ENCODE measurements at regions not wholly inside any gene's neighbourhood (a gene's known extent, or its start where the extent isn't known, plus 50 kb on each side); places are given as distances from the start of the nearest gene placed in this dataset.

DNA sequence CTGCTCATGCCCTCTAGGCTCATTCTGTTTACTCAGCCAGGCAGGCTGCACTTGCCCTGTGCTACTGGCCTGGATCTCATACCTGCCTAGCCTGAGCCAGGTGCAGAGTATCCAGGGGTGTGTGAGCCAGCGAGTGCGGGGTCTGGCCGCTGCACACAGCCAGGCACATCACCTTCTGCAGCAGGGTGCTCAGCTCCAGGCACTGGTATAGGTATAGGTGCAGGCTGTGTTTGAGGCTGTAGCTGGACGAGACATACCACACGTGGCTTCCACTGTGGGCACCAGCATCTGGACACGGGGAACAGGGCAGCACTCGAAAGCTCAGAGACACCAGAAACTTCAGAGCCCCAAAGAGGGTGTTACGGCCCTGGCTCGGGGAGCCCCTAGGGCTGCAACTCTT lies 424.2 kb downstream of the RERGL start:
- H3K27me3 ChIP-seq (ENCODE audit: control insufficient read depth, insufficient read depth, low read length), result no peaks in the 10 kb centered on the region
- H3K4me3 ChIP-seq (ENCODE audit: low read length in 3 of 3), result no peak overlapping the region
- TF ChIP-seq, protein P1, sequence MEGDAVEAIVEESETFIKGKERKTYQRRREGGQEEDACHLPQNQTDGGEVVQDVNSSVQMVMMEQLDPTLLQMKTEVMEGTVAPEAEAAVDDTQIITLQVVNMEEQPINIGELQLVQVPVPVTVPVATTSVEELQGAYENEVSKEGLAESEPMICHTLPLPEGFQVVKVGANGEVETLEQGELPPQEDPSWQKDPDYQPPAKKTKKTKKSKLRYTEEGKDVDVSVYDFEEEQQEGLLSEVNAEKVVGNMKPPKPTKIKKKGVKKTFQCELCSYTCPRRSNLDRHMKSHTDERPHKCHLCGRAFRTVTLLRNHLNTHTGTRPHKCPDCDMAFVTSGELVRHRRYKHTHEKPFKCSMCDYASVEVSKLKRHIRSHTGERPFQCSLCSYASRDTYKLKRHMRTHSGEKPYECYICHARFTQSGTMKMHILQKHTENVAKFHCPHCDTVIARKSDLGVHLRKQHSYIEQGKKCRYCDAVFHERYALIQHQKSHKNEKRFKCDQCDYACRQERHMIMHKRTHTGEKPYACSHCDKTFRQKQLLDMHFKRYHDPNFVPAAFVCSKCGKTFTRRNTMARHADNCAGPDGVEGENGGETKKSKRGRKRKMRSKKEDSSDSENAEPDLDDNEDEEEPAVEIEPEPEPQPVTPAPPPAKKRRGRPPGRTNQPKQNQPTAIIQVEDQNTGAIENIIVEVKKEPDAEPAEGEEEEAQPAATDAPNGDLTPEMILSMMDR (IDR thresholded peaks at IDR 0.05; ENCODE audit: borderline replicate concordance, extremely low read depth, insufficient read depth), result no peak
- H3K9me3 ChIP-seq (ENCODE audit: control insufficient read depth in 2 of 3, insufficient read depth in 1 of 3, low read length in 3 of 3), result no peaks in the 10 kb centered on the region
- intact Hi-C loops (cut with DNase I), result no loop called here
- FAIRE-seq (no peak), DNase-seq (no peak)
- H3K27ac ChIP-seq (ENCODE audit: low read depth in 2 of 2, low read length in 2 of 2), result no peak overlapping the region
- H3K9ac ChIP-seq (ENCODE audit: low read length in 3 of 3), result no peak overlapping the region
- no peaks in the 10 kb centered on the region for H3K4me1 ChIP-seq (ENCODE audit: control insufficient read depth in 2 of 3, insufficient read depth in 2 of 3, low read depth in 1 of 3, low read length in 3 of 3)
- no peaks in the 10 kb centered on the region for H3K36me3 ChIP-seq (ENCODE audit: control insufficient read depth in 2 of 3, insufficient read depth in 3 of 3, low read length in 3 of 3)

DNA sequence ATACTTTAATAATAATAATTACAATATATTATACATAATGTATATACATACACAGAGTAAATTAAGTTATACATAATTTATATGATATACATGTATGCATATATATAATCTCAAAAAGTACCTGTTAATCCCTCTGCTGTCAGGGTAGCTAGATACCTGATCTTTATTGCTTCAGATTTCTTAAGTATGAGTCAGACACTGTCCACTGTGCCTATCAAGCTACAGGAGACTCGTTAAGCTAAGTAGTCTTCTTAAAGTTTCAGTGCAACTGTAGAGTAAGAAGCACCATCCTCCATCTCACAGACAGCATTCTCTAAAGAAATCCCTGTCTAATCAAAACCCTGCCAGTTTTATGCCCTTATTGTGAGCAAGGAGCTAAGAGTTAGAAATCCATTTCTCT lies 428.7 kb downstream of the RERGL start:
- H3K9ac ChIP-seq (ENCODE audit: low read length in 3 of 3), result no peak overlapping the region
- no peak for DNase-seq
- FAIRE-seq, result no peak

DNA sequence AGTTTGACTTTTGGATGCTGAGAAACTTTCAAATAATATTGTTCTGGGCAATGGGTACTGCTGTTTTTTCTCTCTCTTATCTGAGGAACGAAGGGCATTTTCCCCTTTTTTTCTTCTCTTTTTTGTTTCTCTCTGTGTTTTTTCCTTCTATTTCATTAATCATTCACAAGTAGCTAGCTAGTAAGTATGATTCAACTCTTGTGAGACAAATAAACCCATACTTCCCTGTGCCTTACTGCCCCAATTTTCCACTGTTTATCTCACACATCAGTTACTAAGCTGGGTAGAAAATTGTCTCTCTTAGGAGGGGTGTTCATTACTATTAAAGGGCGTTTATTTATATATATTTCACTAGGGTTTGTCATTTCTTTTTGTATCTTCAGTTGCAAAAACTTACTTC lies 437.6 kb downstream of the RERGL start:
- H3K9me3 ChIP-seq (ENCODE audit: control insufficient read depth in 2 of 3, insufficient read depth in 1 of 3, low read length in 3 of 3), result no peaks in the 10 kb centered on the region
- H3K4me3 ChIP-seq (ENCODE audit: low read length in 3 of 3), result no peak overlapping the region
- TF ChIP-seq, protein P1 (IDR thresholded peaks at IDR 0.05; ENCODE audit: borderline replicate concordance, extremely low read depth, insufficient read depth), result no peak
- H3K36me3 ChIP-seq (ENCODE audit: control insufficient read depth in 2 of 3, insufficient read depth in 3 of 3, low read length in 3 of 3), result no peaks in the 10 kb centered on the region
- intact Hi-C loops (cut with DNase I), result no loop called here
- no peak overlapping the region for H3K27ac ChIP-seq (ENCODE audit: low read depth in 2 of 2, low read length in 2 of 2)
- DNase-seq (no peak), FAIRE-seq (no peak)
- no peaks in the 10 kb centered on the region for H3K27me3 ChIP-seq (ENCODE audit: control insufficient read depth, insufficient read depth, low read length)
- H3K4me1 ChIP-seq (ENCODE audit: control insufficient read depth in 2 of 3, insufficient read depth in 2 of 3, low read depth in 1 of 3, low read length in 3 of 3), result no peaks in the 10 kb centered on the region
- H3K9ac ChIP-seq (ENCODE audit: low read length in 3 of 3), result no peak overlapping the region

More for the DNA sequence above, 428.7 kb downstream of the RERGL start:
- Histone ChIP-seq H3K9me3 (ENCODE audit: control insufficient read depth in 2 of 3, insufficient read depth in 1 of 3, low read length in 3 of 3) (no peaks in the 10 kb centered on the region), H3K27me3 (ENCODE audit: control insufficient read depth, insufficient read depth, low read length) (no peaks in the 10 kb centered on the region), H3K27ac (ENCODE audit: low read depth in 2 of 2, low read length in 2 of 2) (no peak overlapping the region), H3K36me3 (ENCODE audit: control insufficient read depth in 2 of 3, insufficient read depth in 3 of 3, low read length in 3 of 3) (no peaks in the 10 kb centered on the region), H3K4me3 (ENCODE audit: low read length in 3 of 3) (no peak overlapping the region), H3K4me1 (ENCODE audit: control insufficient read depth in 2 of 3, insufficient read depth in 2 of 3, low read depth in 1 of 3, low read length in 3 of 3) (no peaks in the 10 kb centered on the region)
- intact Hi-C loops (cut with DNase I), result no loop called here
- TF ChIP-seq, protein P1 (IDR thresholded peaks at IDR 0.05; ENCODE audit: borderline replicate concordance, extremely low read depth, insufficient read depth), result no peak

DNA sequence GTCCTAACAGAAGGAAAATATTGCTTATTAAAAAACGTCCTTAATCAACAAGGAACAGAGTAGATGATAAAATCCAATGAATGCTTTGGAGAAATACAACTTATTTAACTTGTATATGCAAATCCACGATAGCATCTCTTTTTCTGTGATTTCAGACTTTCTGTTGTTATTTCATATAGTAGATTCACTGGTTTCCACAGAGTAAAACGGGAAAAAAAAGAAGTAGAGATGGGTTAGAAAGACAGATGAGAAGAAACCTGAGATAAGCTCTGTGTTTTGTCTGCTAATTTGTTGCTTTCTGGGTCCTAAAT lies 447.7 kb downstream of the RERGL start:
- Histone ChIP-seq H3K27me3 (ENCODE audit: control insufficient read depth, insufficient read depth, low read length) (no peaks in the 10 kb centered on the region), H3K4me1 (ENCODE audit: control insufficient read depth in 2 of 3, insufficient read depth in 2 of 3, low read depth in 1 of 3, low read length in 3 of 3) (no peaks in the 10 kb centered on the region), H3K27ac (ENCODE audit: low read depth in 2 of 2, low read length in 2 of 2) (no peak overlapping the region), H3K36me3 (ENCODE audit: control insufficient read depth in 2 of 3, insufficient read depth in 3 of 3, low read length in 3 of 3) (no peaks in the 10 kb centered on the region), H3K4me3 (ENCODE audit: low read length in 3 of 3) (no peak overlapping the region), H3K9me3 (ENCODE audit: control insufficient read depth in 2 of 3, insufficient read depth in 1 of 3, low read length in 3 of 3) (no peaks in the 10 kb centered on the region), H3K9ac (ENCODE audit: low read length in 3 of 3) (no peak overlapping the region)
- DNase-seq, result no peak
- TF ChIP-seq, protein P1 (IDR thresholded peaks at IDR 0.05; ENCODE audit: borderline replicate concordance, extremely low read depth, insufficient read depth), result no peak
- FAIRE-seq, result no peak
- intact Hi-C loops (cut with DNase I), result no loop called here

Data from kidney (tissue), 13 donors.